ENCODE measurements at regions not wholly inside any gene's neighbourhood (a gene's known extent, or its start where the extent isn't known, plus 50 kb on each side); places are given as distances from the start of the nearest gene placed in this dataset.

DNA sequence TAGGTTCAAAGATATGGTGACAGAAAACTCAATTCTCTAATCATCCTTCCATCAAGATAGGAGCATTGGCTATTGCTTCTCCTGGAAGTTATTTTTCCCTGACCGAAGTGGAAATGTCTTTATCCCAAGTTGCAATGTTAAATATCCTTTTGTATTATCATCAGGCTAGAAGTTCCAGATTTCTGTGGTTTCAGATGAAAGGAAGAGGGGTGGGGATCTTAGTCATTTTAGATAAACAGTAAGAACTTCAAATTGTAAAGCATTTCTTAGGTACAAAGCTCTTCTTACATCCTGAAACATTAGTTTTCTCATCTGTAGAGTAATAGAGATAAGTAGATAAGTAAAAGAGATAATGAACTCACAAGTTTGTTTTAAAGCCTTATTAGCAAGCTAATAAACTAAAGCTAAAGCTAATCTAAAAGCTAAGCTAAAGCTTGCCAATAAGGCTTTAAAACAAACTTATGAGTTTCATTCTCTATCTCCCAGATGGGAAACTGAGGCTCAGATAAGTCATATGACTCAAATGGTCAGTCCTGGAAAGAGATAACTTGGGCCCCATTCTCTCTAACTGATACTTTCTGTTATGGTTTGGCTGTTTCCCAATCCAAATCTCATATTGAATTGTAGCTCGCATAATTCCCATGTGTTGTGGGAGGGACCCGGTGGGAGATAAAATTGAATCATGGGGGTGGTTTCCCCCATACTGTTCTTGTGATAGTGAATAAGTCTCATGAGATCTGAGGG is 99.2 kb upstream of the KCNK2 start:
- TF ChIP-seq CTCF (IDR thresholded peaks at IDR 0.05; ENCODE audit: low read depth, low read length, missing input control) (no peak), SP1 (IDR thresholded peaks at IDR 0.05) (no peak), RAD21 (IDR thresholded peaks at IDR 0.05) (no peak), MAX (IDR thresholded peaks at IDR 0.05) (no peak), TAF1 (conservative IDR thresholded peaks at IDR 0.05) (no peak), GABPA (IDR thresholded peaks at IDR 0.05 in 1 of 2, conservative IDR thresholded peaks at IDR 0.05 in 1 of 2) (no peak), EGR1 (IDR thresholded peaks at IDR 0.05; ENCODE audit: low read depth in 2 of 2) (no peak), JUND (IDR thresholded peaks at IDR 0.05) (no peak), YY1 (IDR thresholded peaks at IDR 0.05) (no peak)
- TF ChIP-seq, protein P1, sequence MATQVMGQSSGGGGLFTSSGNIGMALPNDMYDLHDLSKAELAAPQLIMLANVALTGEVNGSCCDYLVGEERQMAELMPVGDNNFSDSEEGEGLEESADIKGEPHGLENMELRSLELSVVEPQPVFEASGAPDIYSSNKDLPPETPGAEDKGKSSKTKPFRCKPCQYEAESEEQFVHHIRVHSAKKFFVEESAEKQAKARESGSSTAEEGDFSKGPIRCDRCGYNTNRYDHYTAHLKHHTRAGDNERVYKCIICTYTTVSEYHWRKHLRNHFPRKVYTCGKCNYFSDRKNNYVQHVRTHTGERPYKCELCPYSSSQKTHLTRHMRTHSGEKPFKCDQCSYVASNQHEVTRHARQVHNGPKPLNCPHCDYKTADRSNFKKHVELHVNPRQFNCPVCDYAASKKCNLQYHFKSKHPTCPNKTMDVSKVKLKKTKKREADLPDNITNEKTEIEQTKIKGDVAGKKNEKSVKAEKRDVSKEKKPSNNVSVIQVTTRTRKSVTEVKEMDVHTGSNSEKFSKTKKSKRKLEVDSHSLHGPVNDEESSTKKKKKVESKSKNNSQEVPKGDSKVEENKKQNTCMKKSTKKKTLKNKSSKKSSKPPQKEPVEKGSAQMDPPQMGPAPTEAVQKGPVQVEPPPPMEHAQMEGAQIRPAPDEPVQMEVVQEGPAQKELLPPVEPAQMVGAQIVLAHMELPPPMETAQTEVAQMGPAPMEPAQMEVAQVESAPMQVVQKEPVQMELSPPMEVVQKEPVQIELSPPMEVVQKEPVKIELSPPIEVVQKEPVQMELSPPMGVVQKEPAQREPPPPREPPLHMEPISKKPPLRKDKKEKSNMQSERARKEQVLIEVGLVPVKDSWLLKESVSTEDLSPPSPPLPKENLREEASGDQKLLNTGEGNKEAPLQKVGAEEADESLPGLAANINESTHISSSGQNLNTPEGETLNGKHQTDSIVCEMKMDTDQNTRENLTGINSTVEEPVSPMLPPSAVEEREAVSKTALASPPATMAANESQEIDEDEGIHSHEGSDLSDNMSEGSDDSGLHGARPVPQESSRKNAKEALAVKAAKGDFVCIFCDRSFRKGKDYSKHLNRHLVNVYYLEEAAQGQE (IDR thresholded peaks at IDR 0.05): no peak
- TF ChIP-seq, protein P2, sequence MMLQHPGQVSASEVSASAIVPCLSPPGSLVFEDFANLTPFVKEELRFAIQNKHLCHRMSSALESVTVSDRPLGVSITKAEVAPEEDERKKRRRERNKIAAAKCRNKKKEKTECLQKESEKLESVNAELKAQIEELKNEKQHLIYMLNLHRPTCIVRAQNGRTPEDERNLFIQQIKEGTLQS (IDR thresholded peaks at IDR 0.05): no peak

Data from liver (tissue), 3 donors.